CD4-positive, alpha-beta T cell treated with Interleukin-6 for 4 hours (primary cell): ENCODE measurements at regions not wholly inside any gene's neighbourhood (a gene's known extent, or its start where the extent isn't known, plus 50 kb on each side); places are given as distances from the start of the nearest gene placed in this dataset.

ENCODE experiments used
- DNase-seq: peaks from one replicate; pipeline ENCODE4 v3.0.0-alpha.2; 2020; ENCODE audit warnings: mixed read lengths

DNA sequence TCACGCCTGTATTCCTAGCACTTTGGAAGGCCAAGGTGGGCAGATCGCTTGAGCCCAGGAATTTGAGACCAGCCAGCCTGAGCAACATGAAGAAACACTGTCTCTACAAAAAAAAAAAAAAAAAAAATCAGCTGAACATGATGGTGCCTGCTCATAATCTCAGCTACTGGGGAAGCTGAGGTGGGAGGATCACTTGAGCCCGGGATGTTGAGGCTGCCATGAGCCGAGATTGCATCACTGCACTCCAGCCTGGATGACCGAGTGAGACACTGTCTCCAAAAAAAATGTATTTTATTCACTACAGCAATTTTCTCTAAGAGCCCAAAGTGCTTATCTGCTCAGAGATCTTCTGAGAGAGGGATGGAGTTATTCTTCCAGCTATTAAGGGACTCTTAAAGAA, 215.8 kb upstream of the PPP3CA start:
- no peak for DNase-seq

DNA sequence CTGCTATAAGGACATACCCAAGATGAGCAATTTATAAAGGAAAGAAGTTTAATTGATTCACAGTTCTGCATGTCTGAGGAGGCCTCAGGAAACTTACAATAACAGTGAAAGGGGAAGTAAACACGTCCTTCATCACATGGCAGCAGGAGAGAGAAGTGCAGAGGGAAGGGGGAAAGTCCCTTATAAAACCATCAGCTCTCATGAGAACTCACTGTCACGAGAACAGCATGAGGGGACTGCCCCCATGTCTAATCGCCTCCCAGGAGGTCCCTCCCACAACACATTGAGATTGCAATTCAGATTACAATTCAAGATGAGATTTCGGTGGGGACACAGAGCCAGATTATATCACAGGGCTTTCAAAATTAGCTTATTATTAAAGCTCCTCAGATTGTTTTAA, 209.5 kb upstream of the PPP3CA start:
- no peak for DNase-seq

DNA sequence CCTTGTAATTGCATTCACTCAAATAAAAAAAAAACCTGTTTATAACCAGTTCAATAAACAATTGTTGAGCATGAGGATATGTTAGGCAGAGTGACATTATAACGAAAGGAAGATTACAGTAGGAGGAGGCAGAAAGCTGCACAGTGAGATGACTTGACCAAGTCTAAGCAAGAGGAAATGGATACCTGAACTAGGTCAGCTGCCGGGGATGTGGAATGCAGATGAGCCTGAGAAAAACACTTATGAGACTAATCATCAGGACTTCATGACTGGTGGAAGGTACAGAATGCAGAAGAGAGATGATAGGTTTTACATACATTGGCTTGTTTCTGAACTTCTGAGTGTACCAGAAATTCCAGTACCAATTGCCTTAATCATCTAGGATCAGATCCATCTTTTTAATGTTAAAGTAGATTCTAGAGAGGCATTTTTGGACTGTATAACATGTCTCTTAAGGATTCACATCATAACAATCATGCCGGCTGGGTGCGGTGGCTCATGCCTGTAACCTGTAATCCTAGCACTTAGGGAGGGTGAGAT, 208.1 kb upstream of the PPP3CA start:
- no peak for DNase-seq

DNA sequence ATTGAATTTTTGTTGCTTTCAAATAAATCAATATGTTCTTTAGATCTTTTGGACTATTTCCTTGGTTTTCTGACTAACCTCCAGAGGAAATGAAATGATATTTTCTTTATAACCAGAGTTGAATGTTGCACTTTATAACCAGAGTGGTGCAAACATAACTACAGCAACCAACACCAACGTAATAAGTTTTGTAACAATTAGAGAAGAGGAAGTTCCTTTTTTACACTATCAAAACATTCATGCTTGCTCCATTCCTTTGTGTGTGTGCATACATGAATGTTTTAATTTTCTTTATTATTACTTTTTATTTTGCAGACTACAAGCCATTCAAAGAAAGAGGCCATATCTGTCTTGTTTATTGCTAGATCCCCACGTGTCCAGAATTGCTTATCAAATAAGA, 193.0 kb upstream of the PPP3CA start:
- no peak for DNase-seq

DNA sequence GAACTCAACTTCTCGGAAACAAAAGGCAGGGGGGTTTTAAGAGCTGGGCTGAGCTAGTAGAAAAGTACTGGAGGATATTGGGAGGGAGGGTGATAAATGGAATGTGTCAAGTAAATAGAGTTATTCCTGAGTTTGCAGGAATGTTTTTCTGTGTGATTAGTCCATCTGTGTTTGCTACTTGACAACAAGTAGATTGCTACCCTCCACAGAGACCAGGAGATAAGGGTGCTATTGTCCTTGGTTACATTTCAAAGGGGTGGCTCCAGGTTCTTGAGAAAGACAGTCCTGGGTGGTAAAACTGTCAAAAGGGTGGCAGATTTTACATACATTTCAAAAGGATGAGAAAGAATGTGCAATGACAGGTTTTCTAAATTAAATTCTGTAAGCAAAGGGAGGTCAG, 181.2 kb upstream of the PPP3CA start:
- no peak for DNase-seq

DNA sequence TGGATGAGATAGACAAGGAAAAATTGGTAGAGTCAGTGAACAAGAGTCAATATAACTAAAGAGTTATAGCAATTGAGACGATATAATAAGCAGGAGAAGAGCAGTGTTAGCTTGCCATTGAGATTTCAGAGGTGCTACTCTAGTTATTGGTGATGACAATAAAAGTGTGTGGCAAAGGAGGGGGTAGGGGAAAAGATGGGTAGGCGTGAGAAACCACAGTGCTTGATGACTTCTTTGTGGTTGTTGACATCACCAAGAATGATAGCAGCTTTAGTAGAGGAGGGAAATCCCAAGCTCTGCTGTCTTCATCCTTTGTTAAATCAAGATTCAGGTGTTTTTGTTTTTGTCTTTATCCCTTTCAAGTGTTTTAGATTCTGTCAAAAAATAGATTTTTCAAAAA, 179.9 kb upstream of the PPP3CA start:
- DNase-seq, result peak; percentile 30

DNA sequence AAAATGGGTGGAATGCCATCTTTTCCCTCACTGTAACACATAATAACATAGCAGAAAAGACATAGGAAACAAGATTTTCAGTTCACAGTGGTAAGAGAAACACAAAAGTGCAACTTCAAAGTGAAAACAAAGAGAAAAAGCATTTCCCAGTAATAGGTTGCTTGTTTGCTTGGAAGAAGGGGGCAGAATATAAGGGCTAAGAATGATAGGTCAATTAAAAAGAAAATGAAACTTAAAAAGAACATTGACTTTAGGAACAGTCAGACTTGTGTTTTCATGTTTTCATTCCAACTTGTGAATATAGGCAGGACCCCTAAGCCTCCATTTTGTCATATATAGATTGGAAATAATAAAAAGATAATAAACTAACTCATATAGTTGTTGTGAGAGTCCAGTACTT, 168.2 kb upstream of the PPP3CA start:
- no peak for DNase-seq

DNA sequence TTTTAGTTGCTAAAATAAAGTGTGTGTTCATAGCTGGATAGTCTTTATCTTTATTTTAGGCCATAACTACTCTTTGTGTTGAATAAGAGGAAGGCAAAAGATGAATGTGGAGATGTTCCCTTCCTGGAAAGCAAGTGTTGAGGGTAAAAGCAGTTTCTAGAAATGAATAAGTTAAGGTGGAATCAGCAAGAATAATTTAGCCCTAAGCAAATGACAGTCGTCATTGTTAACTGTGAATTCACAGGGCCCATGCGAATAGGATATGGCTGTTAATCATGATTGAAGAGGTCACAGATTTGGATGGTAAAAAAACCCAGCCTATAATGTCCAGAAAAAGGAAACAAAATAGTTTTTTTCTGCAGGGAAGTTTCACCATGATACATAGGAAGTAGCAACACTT, 167.8 kb upstream of the PPP3CA start:
- DNase-seq, result no peak

DNA sequence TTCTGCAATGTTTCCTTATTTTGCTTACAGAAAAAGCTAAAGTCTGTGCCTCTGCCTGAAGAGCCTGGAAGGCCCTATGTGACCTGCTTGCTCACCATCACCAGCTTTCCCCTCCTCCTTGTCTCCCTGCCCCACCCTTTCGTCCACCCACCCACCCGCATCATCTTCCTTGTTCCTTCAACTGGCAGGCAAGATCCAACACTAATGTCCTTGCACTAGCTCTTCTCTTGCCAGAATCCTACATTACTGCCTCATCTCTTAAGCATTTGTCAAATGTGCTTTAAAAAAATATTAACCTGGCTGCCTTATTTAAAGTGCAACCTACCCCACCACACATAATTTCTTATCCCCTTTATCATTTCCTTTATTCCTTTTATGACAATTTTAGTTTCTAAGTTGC, 165.1 kb upstream of the PPP3CA start:
- DNase-seq, result no peak

DNA sequence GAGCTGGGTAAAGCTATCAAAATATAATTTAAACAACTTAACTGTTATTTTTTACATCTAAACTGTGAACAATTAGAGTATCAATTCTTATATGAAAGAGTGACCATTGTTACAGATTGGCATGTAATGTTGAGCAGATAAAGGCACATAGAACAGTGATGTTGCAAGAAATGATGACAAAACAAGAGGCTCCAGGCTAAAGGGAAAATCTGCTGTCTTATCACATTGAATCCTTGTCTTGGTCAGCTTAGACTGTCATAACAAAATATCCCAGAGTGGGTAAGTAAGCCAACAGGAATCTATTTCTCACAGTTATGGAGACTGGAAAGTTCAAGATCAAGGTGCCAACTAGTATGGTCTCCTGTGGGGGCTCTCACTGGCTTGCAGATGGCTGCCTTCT, 154.1 kb upstream of the PPP3CA start:
- no peak for DNase-seq

DNA sequence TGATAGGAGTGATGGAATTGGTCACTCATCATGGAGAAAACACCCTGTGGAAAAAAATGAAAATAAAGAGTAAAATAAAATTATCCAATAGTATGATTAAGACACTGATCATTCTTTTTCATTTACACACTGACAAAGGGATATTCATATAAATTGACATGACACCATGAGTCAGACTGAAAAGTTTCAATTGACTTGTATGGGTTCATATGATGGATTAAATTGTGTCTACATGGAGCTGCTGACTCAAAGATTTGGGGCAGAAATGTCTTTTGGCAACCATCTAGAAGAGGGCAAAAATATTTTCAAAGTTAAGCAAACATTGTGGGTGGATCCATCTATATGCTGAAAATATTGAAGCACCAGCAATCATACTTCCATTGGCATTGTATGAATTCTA, 153.4 kb upstream of the PPP3CA start:
- no peak for DNase-seq

DNA sequence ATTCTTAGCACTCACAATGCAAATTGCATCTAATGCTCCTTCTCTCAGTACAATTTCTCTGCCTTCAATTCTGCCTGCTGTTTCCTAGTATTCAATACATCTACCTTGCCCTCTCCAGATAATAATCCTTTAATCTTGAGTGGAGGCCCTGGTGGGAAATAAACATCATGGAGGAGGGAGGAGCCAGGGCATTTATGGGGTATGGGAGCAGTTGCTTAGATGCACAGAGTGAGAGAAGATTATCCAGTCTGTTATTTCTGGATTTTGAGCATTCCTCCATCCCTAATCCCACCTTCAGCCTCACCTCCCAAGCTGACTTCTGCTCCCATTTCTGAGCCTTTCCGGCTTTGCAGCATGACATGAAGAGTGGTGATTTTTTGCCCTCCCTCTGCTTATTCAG, 127.9 kb upstream of the PPP3CA start:
- DNase-seq, result no peak

DNA sequence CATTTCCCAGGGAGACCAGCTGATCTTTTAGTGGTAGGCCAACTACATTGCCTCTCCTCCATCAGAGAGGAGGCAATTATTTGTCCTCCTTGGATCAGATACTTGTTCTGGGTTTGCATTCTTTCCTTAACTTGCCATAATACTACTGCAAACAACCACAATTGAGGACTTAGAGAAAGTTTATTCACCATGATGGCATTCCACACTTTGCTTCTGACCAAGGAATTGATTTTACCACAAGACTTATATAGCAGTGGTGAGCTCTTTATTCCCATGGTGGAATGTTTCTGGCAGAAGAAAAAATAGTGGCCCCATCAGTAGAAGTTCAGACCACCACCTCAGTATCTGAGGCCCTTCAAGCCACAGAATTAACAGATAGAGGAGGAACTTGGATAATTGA, 123.9 kb upstream of the PPP3CA start:
- no peak for DNase-seq

DNA sequence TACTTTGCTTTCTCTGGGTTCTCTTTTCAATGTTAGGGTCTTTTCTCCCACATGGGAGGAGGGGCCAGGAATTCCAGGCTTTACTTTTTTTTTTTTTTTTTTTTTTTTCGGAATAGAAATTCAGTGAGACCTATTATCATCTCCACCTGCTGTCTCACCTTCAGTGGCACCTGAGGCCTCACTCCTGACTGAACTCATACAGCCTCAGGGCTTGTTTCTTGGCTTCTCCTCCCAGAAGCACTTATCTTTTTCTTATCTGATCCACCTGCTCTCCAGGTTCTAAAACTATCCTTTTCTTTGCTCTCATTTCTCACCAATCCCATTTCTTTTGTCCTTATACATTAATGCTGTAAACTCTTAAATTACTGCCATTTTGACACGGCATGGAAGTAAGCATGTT, 117.3 kb upstream of the PPP3CA start:
- DNase-seq, result no peak

DNA sequence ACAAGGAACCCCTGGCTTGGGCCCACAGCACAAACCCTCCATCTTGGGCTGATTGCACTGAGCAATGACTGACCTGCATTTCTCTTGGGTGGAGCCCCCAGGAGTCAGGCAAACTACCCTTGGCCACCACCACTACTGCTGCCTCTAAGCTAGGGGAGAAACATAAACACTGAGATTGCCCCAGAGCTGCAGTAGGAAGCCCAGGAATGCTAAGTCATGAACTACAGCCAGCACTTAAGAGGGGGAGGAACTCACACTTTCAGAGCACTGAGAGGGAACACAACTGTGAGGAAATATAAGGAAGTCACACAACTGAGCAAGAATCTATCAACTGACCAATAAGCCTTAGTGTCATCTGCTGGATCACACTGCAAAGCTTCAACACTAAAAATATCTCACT, 111.6 kb upstream of the PPP3CA start:
- no peak for DNase-seq

DNA sequence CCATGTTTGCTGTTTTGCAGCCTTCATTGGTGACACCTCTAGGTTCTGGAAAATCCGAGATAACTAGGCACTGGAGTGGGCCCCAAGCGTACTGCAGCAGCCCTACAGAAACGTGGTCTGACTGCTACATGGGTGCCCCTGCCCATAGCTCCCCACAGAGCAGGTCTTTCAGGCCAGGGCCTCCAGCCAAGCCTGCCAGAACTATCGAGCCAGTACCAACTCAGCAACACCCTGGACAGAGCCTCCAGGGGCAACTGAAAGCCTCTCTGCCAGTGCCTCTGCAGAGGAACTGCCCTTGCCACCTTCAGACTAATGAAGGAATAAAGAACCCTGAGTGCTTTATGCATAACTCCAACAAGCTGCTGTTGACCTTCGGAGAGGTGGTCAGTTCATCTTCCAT, 111.1 kb upstream of the PPP3CA start:
- no peak for DNase-seq

DNA sequence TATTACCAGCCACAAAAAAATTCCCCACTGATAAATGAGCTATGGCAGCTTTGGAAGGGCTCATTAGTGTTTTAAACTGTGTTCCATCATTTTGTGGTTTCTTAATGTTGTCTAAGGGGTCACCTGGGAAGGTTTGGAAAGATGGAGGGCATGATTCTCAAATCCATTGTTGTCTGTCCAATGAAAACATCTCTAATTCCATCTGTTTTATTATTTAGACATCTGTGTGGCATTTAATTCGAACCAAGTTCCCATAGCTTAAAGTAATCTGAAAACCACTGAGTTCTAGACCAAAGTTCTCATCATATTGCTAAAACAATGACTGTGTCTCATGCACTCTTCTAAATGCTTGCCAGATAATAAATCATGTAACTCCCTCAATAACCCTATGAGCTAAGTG, 103.8 kb upstream of the PPP3CA start:
- no peak for DNase-seq

DNA sequence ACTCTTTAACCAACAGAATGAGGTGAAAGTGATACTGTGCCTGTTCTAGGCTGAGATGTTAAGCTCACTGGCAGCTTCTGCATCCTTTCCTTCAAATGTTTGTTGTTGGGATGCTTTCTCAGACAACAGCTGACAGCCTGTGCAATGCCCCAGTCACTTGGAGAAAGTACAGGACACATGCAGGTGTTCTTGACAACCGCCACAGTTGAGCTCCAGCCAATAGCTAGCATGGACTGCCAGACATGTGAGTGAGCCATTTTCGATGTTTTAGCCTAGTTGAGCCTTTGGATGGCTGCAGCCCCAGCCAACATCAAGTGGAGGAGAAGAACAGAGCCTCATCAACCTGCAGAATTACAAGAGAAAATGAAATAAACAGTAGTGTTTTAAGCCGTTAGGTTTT, 94.1 kb upstream of the PPP3CA start:
- DNase-seq, result no peak

DNA sequence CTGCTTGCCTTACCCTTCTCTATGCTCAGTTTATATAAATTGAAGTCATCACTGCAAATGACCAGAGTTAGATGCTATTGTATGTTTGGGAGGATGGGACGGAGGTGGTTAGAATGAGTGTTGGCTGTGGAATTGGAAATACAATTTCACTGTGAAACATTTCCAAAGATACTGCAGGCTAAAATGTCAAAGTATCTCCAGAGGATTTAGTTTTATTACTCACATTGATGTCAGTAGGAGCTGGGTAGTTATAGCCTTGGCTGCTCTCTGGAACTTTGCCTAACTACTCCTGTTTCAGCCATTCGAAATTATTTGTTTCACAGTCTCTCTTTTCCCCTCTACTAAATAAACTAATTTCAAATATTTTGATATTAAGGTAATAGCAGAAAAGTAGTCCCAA, 92.6 kb upstream of the PPP3CA start:
- no peak for DNase-seq

DNA sequence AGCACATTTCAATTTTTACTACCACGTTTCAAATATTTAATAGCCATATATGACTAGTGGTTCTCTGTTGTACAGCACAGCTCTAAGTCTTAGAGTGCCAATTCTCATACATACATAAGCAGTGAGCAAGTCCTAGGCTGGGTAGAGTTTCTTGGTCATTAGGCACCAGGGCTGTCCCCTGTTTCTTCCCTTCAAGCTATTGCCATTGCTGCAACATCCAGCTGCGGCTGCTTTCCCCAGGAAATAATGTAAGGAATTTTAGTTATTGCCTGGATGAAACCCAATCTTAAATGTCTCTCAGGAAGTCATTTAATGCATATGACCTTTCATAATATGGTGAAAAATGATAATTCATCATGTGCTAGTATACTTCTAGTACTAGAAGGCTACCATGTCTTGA, 74.1 kb upstream of the PPP3CA start:
- no peak for DNase-seq

DNA sequence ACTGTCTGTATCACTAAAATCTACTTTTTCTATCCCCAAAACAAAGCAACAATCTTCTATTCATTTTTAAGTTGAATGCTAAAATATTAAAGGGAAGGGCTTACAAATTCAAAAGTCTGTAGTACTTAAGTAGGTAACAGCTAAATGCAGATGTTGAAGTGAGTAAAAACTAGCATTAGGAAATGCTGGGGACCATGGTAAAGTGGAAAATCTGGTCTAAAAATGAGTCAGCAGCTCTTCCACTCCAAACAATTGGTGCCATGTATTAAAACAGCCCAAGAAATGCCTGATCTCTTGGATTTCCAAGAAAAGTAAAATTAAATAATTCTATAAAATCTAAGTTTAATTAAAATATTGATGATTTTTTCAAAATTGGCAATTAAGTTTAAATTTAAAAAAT, 73.3 kb upstream of the PPP3CA start:
- no peak for DNase-seq

DNA sequence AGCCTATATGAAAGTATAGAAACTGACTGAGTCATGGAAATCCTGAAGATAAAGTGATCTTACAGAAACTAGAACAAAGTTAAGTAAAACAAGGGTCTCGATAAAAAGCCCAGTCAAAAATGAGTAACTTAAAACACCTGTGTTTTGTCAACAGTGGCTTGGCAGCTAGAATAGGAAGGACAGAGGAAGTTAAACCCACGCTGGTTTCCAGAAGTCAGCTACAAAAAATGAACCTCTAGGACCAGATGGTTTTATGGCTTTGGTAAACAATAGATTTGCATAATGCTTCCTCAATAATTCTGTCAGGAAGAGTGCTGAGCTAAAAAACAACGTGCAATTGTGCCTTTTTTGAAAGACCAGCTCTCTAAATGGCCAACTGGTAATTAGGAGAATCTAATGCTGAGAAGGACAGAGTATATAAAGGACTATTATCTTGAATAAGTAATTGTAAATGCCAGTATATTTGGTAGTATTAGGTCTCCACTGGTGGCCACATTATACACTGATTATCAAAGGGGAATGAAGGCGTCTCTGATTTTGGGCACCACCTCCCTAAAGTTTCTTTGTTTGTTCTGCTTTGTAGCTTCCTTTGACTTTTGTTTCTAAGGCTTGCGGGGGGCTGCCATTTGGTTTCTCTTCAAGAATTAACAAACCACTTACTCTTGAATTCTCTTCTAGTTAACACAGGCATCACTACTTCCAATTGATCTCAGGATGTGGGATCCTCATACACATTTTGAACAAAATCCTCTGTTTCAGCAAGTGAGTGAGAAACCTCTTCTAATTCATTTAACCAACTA, 72.2 kb upstream of the PPP3CA start:
- no peak for DNase-seq

DNA sequence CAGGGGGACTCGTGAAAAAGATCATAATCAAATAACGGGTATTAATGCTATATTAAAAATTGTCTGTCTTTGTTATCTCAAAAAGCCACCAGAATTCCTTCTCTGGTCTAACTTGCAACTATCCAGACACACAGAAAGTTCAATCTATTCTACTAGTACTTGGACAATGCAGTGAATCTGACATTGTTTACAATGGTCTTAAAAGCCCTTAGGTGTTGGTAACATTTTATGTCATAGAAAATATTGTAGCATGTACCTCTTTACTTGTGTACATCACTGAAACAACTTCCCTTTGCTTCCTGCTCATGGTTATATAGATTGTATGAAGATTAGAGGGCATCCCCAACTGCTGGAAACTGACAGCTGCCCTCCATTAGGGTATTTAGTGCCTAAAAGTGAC, 71.1 kb upstream of the PPP3CA start:
- no peak for DNase-seq

DNA sequence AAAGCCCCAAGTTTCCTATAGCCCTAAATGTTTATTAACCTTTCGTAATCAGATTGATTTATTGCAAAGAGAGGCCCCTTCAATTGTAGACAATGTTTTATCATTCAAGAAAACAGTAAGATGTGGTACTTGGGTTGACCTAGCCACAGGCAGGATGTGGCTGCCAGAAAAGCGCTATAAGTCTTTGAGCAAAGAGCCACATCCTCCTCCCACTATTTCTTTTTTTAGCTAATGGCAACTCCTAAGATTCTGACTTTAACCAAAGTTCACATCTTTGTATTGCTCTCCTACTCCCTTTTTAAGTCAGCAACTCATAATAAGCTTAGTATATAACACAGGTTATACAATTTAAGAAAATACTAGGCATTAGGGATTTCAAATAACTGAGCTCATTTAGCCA, 70.7 kb upstream of the PPP3CA start:
- peak; percentile 57 for DNase-seq

DNA sequence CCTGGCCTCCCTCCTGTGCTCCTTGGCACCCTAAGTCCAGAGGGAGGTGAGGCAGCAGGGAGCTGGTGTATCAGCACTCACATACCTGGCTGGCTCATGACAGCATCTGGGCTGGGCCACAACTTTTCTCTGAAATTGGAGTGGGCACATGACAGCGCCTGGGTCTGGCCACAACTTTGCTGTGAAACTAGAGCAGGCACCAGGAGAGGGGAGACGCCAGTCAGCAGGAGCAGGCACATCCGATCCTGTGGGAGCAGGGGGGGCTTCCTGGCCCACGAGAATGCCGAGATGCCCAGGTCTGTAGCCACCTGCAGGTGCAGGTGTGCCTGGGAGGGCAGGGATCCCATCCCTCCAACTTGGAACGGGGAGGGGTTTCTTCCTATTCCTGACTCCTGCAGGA, 69.7 kb upstream of the PPP3CA start:
- no peak for DNase-seq
